Lung (tissue), 11 donors: ENCODE measurements at regions not wholly inside any gene's neighbourhood (a gene's known extent, or its start where the extent isn't known, plus 50 kb on each side); places are given as distances from the start of the nearest gene placed in this dataset.

Source experiments
- ATAC-seq: fragments of 200-7000 bp; cut with Tn5 transposase; one replicate; pipeline ENCODE4 v1.9.1; 2020; ENCODE audit warnings: moderate number of reproducible peaks; ENCODE audit not compliant: insufficient read depth, low FRiP score
- DNase-seq, 3 donors: peaks; one replicate each; pipeline ENCODE4 v3.0.0-alpha.2; 2013 to 2017
- H3K27ac ChIP-seq, 2 donors: one replicate each; pipeline ENCODE4 v1.5.1; 2013; ENCODE audit warnings: mild to moderate bottlenecking in 2 of 2, moderate library complexity in 2 of 2, control low read depth in 1 of 2, inconsistent platforms in 1 of 2, low read depth in 1 of 2, low read length in 1 of 2
- H3K27me3 ChIP-seq, 3 donors: one replicate each; pipeline ENCODE4 v1.5.1; 2013; ENCODE audit warnings: low read length in 2 of 3; ENCODE audit not compliant: control insufficient read depth in 3 of 3, insufficient read depth in 3 of 3
- H3K36me3 ChIP-seq, 4 donors: one replicate each; pipeline ENCODE4 v1.5.1; 2013; ENCODE audit warnings: low read length in 4 of 4, mild to moderate bottlenecking in 1 of 4, moderate library complexity in 1 of 4; ENCODE audit not compliant: control insufficient read depth in 4 of 4, insufficient read depth in 4 of 4
- H3K4me1 ChIP-seq, 5 donors: one replicate each; pipeline ENCODE4 v1.5.1; 2013; ENCODE audit warnings: low read length in 5 of 5, mild to moderate bottlenecking in 2 of 5, moderate library complexity in 1 of 5; ENCODE audit not compliant: control insufficient read depth in 5 of 5, insufficient read depth in 5 of 5
- H3K4me3 ChIP-seq: one replicate; pipeline ENCODE4 v1.5.1; 2013; ENCODE audit warnings: mild to moderate bottlenecking, control low read depth, moderate library complexity
- H3K9ac ChIP-seq, 2 donors: one replicate each; pipeline ENCODE4 v1.5.1; 2013; ENCODE audit warnings: low read length in 2 of 2, control low read depth in 1 of 2; ENCODE audit not compliant: insufficient read depth in 1 of 2
- H3K9me3 ChIP-seq, 4 donors: one replicate each; pipeline ENCODE4 v1.5.1; 2013; ENCODE audit warnings: low read length in 3 of 4, mild to moderate bottlenecking in 1 of 4, moderate library complexity in 1 of 4; ENCODE audit not compliant: control insufficient read depth in 4 of 4, insufficient read depth in 3 of 4
- WGBS, 2 donors: extraction: QIAGEN DNeasy Blood & Tissue Kit; methylation state at CpG; one replicate each; pipeline ENCODE4 v1.1.7; 2013; 5-methylcytosine and 5-hydroxymethylcytosine counted together
- TF ChIP-seq, protein P1 (sequence below): IDR thresholded peaks from 2 replicates; pipeline ENCODE4 v1.5.1; 2012; ENCODE audit warnings: mild to moderate bottlenecking; ENCODE audit errors: control extremely low read depth, extremely low read depth
- donor health status: control.
- donor health status: control.
- donor health status: Bipolar disorder and iron deficiency.
- donor health status: healthy.
- donor health status: DM: yes; HTN: yes; CAD: no.

DNA sequence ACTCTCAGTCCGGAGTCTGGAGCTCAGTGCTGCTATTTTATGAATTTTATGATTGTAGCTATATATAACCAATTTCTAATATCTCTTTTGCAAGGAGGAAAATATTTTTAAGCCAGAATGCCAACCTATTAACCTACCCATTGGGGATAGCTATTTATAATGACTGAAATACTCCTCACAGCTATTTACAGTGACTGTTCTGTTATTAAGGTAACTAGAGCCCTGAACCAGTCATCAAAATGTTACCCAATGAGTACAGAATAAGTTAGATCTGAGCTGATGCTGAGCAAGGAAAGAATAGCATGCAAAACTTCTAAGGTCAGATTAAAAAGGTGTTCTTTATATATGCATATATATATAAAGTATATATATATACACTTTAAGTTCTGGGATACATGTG lies 79.6 kb upstream of the PPP2R3A start:
- Histone ChIP-seq H3K27me3 (peaks cover 0 to 2% (median 0%) of the 10 kb centered on the region in 3 donors), H3K9ac (no peak overlapping the region), H3K27ac (no peak overlapping the region), H3K4me3 (no peak overlapping the region), H3K36me3 (no peaks in the 10 kb centered on the region), H3K4me1 (no peaks in the 10 kb centered on the region), H3K9me3 (peaks cover 0 to 5% (median 0%) of the 10 kb centered on the region in 4 donors)
- DNase-seq (no peak), ATAC-seq (no peak)
- TF ChIP-seq, protein P1, sequence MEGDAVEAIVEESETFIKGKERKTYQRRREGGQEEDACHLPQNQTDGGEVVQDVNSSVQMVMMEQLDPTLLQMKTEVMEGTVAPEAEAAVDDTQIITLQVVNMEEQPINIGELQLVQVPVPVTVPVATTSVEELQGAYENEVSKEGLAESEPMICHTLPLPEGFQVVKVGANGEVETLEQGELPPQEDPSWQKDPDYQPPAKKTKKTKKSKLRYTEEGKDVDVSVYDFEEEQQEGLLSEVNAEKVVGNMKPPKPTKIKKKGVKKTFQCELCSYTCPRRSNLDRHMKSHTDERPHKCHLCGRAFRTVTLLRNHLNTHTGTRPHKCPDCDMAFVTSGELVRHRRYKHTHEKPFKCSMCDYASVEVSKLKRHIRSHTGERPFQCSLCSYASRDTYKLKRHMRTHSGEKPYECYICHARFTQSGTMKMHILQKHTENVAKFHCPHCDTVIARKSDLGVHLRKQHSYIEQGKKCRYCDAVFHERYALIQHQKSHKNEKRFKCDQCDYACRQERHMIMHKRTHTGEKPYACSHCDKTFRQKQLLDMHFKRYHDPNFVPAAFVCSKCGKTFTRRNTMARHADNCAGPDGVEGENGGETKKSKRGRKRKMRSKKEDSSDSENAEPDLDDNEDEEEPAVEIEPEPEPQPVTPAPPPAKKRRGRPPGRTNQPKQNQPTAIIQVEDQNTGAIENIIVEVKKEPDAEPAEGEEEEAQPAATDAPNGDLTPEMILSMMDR: no peak
- WGBS, 2 donors: 92 to 93% methylated on average over 1 of the region's 1 CpG

GRCh38 chr3:135887220-135887619 lies 78.3 kb upstream of the PPP2R3A start:
- Histone ChIP-seq H3K36me3 (no peaks in the 10 kb centered on the region), H3K4me1 (no peaks in the 10 kb centered on the region), H3K27ac (no peak overlapping the region), H3K4me3 (no peak overlapping the region), H3K9me3 (peaks cover 0 to 3% (median 0%) of the 10 kb centered on the region in 4 donors), H3K9ac (no peak overlapping the region), H3K27me3 (peaks cover 0 to 2% (median 0%) of the 10 kb centered on the region in 3 donors)
- TF ChIP-seq, protein P1: no peak
- 73 to 98% methylated on average over 2 of the region's 2 CpGs for WGBS, 2 donors
- ATAC-seq (no peak), DNase-seq (no peak)

- no peak for ATAC-seq
- H3K9ac ChIP-seq: no peak overlapping the region
- no peak overlapping the region for H3K27ac ChIP-seq
- 39 to 50% methylated on average over 2 of the region's 2 CpGs for WGBS, 2 donors
- H3K9me3 ChIP-seq: peaks cover 0 to 3% (median 0%) of the 10 kb centered on the region in 4 donors
- no peaks in the 10 kb centered on the region for H3K36me3 ChIP-seq
- TF ChIP-seq, protein P1: no peak
- no peak for DNase-seq
- H3K4me1 ChIP-seq: no peaks in the 10 kb centered on the region
- H3K4me3 ChIP-seq: no peak overlapping the region
- H3K27me3 ChIP-seq: no peaks in the 10 kb centered on the region
These were observed 76.1 kb upstream of the PPP2R3A start for GRCh38 chr3:135889443-135889842.

- TF ChIP-seq, protein P1: no peak
- Histone ChIP-seq H3K4me3 (no peak overlapping the region), H3K27me3 (no peaks in the 10 kb centered on the region), H3K9me3 (peaks cover 0 to 3% (median 0%) of the 10 kb centered on the region in 4 donors), H3K9ac (no peak overlapping the region), H3K4me1 (no peaks in the 10 kb centered on the region), H3K27ac (no peak overlapping the region), H3K36me3 (no peaks in the 10 kb centered on the region)
- 75 to 82% methylated on average over 4 of the region's 4 CpGs for WGBS, 2 donors
- no peak for DNase-seq
- no peak for ATAC-seq
These were observed 74.4 kb upstream of the PPP2R3A start for GRCh38 chr3:135891121-135891520.
